Activated naive CD4-positive, alpha-beta T cell treated with anti-CD3 and anti-CD28 coated beads, Interleukin-2, amount 50 U/mL, for 72 hours (primary cell): ENCODE measurements at regions not wholly inside any gene's neighbourhood (a gene's known extent, or its start where the extent isn't known, plus 50 kb on each side); places are given as distances from the start of the nearest gene placed in this dataset.
A peak's percentile ranks its signal among the peaks of the same experiment; 100 is the strongest.

Experiments used
- ATAC-seq, 2 donors: fragments of 150-1000 bp; cut with Tn5 transposase; 2 replicates each; pipeline ENCODE4 v1.10.0; 2021; ENCODE audit warnings: mild to moderate bottlenecking in 2 of 2, moderate library complexity in 2 of 2
- DNase-seq, 2 donors: peaks; one replicate each; pipeline ENCODE4 v3.0.0; 2021 to 2022; ENCODE audit warnings: low spot score in 2 of 2
- H3K27ac Mint-ChIP-seq, 2 donors: one replicate each; pipeline ENCODE4 v1.8.0; 2022; ENCODE audit warnings: mild to moderate bottlenecking in 2 of 2, mixed read lengths in 2 of 2
- H3K36me3 Mint-ChIP-seq, 2 donors: one replicate each; pipeline ENCODE4 v1.8.0; 2022; ENCODE audit warnings: mixed read lengths in 2 of 2
- H3K9me3 Mint-ChIP-seq, 2 donors: one replicate each; pipeline ENCODE4 v1.8.0; 2022; ENCODE audit warnings: mixed read lengths in 2 of 2

DNA sequence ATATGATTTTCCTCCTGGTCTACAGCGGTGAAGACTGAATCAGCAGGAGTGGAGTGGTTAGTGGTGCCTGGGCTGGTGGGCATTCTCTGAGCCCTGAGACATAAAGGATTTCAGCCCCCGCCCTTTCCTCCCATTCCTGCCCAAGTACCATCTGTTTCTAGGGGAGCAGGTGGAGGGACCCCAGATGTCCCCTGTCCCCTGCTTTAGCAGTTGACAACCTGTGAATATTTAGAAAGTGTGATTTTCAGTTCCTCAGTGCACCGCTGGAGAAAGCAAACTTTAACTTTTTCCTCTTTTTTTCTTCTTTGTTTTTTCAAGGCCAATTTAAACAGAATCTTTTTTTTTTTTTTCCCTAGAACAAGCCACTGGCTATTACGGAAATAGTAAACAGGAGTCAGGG lies 163.8 kb upstream of the MYL2 start:
- no peak for DNase-seq

DNA sequence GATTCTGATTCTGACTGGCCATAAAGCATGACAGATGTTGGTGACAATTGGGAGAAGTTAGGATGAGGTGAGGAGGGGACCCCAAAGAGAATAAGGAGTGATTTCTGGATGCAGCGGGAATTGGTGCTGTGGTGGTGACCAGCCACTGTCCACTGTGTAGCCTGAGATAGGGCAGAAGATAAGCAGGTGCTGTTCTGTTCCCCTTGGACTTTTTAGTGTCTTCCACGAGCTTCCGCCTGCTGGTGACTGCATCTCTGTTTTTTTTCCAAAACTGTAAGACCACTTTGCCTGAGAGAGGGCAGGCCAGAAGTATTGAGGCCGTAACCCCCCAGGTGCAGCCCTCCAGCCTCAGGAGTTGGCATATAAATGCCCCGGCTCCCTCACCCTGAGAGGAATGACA lies 161.2 kb upstream of the MYL2 start:
- DNase-seq (no peak), ATAC-seq (no peak)
- Mint-ChIP-seq H3K36me3 (no peaks in the 10 kb centered on the region), H3K27ac (peak overlapping the region in 1 of 2 donors; percentile 5), H3K9me3 (no peaks in the 10 kb centered on the region)

More for the DNA sequence above, 163.8 kb upstream of the MYL2 start:
- Mint-ChIP-seq H3K9me3 (no peaks in the 10 kb centered on the region), H3K36me3 (no peaks in the 10 kb centered on the region), H3K27ac (no peak overlapping the region)
- ATAC-seq, result no peak

DNA sequence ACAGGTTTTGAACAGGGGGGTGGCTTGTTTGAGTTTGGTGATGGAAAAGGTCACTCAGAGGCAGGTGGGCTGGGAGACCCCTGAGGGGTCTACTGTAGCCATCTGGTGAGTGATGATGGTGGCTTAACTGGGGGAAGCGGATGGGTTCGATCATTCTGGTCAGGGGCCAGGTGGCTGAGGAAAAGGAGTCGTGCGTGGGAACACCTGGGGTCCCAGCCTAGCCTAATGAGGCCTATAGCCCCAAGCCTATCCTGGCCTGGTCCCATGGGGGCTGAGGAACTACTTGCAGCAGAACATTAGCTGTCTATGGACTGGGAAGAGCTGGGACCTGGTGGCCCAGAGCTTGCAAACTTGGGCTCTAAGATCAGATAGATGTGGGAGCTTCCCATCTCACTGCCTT lies 158.4 kb upstream of the MYL2 start:
- Mint-ChIP-seq H3K36me3 (no peaks in the 10 kb centered on the region), H3K9me3 (no peaks in the 10 kb centered on the region), H3K27ac (no peak overlapping the region)
- DNase-seq (no peak), ATAC-seq (no peak)

DNA sequence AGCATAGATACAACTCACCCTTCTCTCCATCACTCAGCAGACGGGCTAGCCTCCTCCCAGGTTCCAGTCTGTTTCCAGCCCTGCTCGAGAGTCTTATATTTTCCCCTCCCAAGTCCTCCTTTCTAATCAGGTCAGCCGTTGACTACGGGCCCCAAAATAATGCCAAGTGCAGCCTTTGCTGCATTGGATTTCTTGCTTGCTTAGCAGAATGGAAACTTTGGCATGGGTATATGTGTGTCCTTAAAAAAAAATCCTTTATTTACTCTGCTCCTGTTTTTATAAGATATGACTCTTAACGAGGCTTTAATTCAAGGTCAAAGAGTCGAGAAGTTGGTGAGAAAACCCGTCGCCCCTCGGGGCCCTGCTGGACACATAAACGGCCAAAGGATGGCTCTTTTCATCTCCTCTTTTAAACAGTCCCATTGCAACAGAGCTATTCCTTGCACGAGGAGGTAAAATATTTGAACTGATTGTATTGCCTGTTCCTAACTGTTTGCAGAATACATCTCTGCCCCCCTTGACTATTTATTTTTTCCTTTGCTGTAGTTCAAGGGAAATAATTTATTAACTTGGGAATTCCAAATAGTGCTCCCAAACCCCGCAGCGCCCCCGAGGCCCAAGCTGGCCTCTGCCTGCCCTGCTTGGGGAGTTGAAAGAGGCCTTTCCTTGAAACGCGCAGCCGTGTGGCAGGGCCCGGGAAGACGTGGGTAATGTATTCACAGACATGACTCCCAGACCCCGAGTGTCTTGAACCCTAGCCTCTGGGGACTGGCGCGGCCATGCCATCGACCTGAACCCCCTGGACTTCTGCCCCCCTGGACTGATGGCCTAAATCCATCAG lies 156.5 kb upstream of the MYL2 start:
- DNase-seq (no peak), ATAC-seq (no peak)
- Mint-ChIP-seq H3K27ac (peak overlapping the region in 1 of 2 donors; percentile 52), H3K36me3 (no peaks in the 10 kb centered on the region), H3K9me3 (no peaks in the 10 kb centered on the region)

DNA sequence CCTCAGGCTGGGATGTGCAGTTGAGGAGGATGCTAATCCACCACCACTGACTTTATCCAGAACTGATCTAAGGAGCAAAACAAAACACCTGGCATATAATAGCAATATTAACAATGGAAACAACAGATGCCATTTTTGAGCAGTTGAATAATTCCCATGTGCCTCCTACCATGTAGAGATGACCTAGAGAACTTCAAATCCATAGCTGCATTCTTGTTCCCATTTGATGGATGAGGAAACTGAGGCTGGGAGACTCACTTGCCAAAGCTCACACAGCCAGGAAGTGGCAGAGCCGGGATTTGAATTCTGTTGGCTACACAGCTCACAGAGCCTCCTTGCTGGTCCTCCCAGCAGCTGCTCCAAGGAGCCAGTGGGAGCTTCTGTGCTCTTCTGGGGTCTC lies 155.8 kb upstream of the MYL2 start:
- no peaks in the 10 kb centered on the region for H3K36me3 Mint-ChIP-seq
- no peaks in the 10 kb centered on the region for H3K9me3 Mint-ChIP-seq
- DNase-seq, result no peak
- no peak for ATAC-seq
- no peak overlapping the region for H3K27ac Mint-ChIP-seq

DNA sequence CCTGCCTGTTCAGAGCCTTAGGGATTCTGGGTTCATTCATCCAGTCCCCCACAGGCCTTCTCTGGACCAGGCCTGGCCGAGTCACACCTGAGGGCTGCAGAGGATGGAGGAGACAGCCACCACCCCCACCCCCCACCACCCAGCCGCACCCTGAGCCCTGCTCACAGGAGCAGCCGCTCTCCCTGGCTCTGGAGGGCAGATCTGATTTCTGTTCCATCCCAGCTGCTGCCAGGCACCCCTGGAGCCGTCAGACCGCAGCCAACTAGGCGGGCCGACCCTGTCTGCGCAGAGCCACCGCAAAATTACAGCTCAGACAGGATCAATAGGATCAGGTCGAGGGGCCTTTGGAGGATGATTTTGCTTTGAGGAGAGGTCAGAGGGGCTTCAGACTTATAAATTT lies 154.6 kb upstream of the MYL2 start:
- Mint-ChIP-seq H3K9me3 (no peaks in the 10 kb centered on the region), H3K27ac (no peak overlapping the region), H3K36me3 (no peaks in the 10 kb centered on the region)
- ATAC-seq (no peak), DNase-seq (no peak)

DNA sequence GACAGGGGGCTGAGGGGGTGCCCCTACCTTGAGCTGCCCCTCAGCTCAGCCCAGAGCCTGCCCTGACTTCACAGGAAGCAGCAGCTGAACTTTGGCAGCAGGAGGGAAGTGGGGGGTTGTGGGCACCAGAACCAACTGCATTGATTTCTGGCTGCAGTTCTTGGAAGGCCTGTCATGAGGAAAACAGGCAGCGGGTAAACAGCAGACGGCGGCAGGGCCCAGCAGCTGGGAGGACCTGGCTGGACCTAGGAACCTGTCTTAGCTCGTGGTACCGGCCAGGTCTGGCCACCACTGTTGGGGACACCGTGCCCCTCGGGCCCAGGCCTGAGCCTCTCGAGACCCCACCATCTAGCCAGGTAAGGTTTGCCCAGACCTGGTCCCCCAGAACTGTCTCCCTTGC lies 154.2 kb upstream of the MYL2 start:
- Mint-ChIP-seq H3K27ac (no peak overlapping the region), H3K9me3 (no peaks in the 10 kb centered on the region), H3K36me3 (no peaks in the 10 kb centered on the region)
- no peak for ATAC-seq
- DNase-seq, result no peak

DNA sequence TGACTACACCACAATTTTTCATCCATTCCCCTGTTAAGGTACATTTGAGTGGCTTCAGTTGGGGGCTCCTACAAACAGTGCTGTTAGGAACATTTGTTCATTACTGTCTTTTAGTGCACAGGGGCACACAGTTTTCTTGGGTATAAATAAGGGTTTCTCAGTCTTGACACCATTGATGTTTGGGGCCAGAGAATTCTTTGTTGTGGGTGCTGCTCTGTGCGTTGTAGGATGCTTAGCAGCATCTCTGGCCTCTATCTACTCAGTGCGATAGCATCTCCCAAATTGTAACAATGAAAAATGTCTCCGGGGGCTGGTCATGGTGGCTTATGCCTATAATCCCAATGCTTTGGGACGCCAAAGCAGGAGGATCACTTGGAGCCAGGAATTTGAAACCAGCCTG lies 153.0 kb upstream of the MYL2 start:
- Mint-ChIP-seq H3K27ac (no peak overlapping the region), H3K9me3 (no peaks in the 10 kb centered on the region), H3K36me3 (no peaks in the 10 kb centered on the region)
- no peak for ATAC-seq
- no peak for DNase-seq

DNA sequence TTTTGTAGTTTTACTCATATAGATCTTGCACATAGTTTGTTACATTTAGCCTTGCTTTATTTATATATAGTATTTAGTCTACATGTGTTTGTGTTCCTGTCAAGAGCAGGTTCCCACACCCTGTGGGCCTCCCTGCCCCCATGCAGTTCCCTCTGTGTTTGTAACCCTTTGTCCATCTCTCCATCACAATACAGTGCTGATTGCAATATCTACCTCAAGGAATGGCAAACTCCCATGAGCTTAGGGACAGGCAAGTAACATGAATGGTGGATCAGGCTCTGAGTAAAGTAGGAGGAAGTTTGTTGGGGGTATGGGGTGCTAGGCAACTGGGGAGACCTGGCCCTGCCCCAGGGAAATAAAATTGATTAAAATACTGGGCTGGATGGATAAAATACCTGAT lies 151.9 kb upstream of the MYL2 start:
- H3K9me3 Mint-ChIP-seq, result no peaks in the 10 kb centered on the region
- no peak for ATAC-seq
- peaks cover 0 to 4% of the 10 kb centered on the region in 2 donors for H3K36me3 Mint-ChIP-seq

DNA sequence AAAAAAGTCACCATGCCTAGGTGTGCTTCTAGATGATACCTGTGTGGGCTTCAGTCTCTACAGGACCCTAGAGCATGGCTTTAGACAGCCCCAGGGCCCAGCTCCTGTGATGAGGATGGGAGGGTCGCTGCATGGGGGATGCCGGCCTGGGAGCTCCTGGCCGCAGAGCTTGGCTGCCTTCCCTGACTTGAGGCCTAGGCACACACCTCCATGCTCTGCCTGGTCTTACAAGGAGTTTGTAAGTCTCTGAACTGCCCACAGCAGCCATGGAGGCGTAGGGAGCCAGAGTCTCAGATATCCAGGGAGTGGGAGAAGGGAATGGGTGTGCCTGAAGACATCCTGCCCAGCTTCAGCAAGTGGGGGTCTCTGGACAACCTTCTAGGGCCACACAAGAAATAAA lies 149.5 kb upstream of the MYL2 start:
- Mint-ChIP-seq H3K9me3 (no peaks in the 10 kb centered on the region), H3K36me3 (peaks cover 0 to 4% of the 10 kb centered on the region in 2 donors), H3K27ac (peak overlapping the region in 1 of 2 donors; percentile 5)
- ATAC-seq (no peak), DNase-seq (no peak)

More for the DNA sequence above, 151.9 kb upstream of the MYL2 start:
- DNase-seq, result no peak
- no peak overlapping the region for H3K27ac Mint-ChIP-seq

DNA sequence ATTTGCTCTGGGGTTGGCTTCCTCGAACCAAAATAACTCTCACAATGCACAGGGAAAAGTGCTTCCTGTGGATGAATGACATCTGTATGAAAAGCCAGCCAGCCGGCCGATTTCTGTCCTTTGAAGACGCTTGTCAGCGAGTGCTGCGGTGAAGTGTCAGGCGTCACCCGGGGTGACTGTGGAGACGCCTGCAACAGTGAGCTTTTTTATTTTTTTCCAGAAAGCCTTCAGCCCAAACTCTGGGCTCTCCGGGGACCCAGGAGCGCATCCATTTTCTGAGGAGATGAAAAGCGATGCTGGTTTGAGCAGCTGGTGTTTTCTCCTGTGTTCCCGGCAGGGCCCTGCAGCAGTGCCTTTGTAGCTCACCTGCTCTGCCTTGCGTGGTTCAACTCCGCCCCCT lies 147.9 kb upstream of the MYL2 start:
- Mint-ChIP-seq H3K27ac (peak overlapping the region in 1 of 2 donors; percentile 70), H3K9me3 (no peaks in the 10 kb centered on the region), H3K36me3 (peaks cover 0 to 4% of the 10 kb centered on the region in 2 donors)
- peak in 1 of 2 donors; percentile 22 for DNase-seq
- ATAC-seq, result peak; percentile 58 to 80

DNA sequence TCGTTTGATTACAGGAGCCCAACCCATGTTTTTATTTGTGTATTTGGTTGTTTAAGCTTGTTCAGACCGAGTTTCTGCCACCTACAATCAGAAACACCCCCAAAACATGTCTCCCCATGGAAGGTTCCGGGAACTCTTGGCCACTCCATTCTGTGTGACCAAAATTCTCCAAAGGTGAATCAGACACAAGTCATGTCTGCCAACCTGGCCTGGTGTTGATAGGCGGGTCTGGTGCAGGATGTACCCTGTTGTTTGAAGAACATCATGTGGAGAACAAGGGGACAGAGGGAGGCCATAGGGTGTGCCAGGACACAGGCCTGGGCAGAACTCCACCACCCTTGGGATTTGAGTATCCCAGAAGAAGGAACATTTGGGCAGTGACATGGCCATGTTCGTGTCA lies 147.1 kb upstream of the MYL2 start:
- peaks cover 0 to 4% of the 10 kb centered on the region in 2 donors for H3K36me3 Mint-ChIP-seq
- no peak overlapping the region for H3K27ac Mint-ChIP-seq
- no peaks in the 10 kb centered on the region for H3K9me3 Mint-ChIP-seq

DNA sequence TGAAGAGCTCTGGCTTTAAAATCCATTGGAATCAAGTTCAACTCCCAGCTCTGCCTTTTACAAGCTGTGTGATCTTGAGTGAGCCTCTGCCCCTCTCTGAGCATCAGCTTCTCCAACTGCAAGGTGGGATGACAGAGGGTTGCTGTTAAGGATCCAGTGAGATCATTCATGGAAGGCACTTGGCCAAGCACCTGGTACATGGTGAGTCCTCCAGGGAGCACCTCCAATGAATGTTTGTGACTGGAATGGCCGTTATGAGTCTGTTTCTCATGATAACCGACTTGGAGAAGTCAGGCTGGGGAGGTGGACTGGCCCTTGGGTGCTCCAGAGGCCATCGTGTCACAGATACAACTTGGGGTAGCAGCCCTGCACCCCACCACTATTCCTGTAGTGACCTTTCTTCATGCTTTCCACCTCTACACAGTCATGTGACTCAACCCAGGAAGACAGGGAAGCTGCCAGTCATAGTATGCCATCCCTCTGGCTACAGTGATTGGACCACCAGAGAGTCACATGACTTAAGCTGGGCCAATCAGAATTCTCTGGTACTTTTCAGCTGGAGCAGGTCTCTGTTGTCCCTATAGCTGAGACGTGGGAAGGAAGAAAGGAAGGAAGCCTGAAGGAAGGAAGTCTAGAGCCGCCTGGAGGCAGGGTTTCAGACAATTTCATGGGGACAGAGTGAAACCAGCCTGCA lies 146.5 kb upstream of the MYL2 start:
- no peaks in the 10 kb centered on the region for H3K9me3 Mint-ChIP-seq
- H3K36me3 Mint-ChIP-seq, result peaks cover 0 to 4% of the 10 kb centered on the region in 2 donors
- no peak overlapping the region for H3K27ac Mint-ChIP-seq
- DNase-seq (no peak), ATAC-seq (peak in 1 of 2 donors; percentile 47)

More for the DNA sequence above, 147.1 kb upstream of the MYL2 start:
- no peak for DNase-seq
- ATAC-seq, result no peak

DNA sequence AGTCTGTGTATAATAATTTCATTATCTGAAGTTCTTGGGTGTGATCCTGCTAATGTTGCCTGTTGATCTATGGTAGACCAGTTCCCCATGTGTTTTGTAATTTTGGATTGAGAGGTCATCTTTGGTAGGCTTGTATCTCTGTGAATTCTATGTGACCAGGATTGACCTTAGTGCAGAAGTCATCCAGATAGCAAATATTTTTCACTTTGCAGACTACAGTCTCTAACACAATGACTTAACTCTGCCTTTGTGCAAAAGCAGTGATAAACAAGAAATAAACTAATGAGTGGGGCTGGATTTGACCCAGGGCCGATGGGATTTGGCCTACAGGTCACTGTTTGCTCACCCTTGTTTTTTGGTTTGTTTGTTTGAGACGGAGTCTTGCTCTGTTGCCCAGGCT lies 144.6 kb upstream of the MYL2 start:
- no peak for ATAC-seq
- Mint-ChIP-seq H3K27ac (no peak overlapping the region), H3K9me3 (no peaks in the 10 kb centered on the region), H3K36me3 (peaks cover 0 to 4% of the 10 kb centered on the region in 2 donors)
- DNase-seq, result no peak

DNA sequence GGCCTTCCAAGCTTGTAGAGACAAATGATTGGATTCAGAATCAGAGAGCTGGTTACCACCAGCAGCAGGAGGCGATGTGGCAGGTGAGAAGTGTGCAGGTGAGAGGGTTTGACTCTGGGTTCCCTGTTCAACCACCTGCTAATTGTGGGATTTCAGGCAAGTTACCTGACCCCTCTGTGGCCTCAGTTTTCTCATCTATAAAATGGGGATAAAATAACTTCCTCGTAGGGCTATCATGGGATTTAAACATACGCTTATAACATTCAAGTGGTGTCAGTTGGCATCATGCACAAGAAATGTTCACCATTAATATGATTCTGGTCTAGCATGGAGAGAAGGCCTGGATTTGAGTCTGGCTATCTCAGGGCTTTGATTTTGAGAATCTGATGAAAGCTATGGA lies 143.8 kb upstream of the MYL2 start:
- DNase-seq, result no peak
- ATAC-seq, result no peak
- Mint-ChIP-seq H3K9me3 (no peaks in the 10 kb centered on the region), H3K36me3 (peaks cover 0 to 4% of the 10 kb centered on the region in 2 donors), H3K27ac (no peak overlapping the region)

DNA sequence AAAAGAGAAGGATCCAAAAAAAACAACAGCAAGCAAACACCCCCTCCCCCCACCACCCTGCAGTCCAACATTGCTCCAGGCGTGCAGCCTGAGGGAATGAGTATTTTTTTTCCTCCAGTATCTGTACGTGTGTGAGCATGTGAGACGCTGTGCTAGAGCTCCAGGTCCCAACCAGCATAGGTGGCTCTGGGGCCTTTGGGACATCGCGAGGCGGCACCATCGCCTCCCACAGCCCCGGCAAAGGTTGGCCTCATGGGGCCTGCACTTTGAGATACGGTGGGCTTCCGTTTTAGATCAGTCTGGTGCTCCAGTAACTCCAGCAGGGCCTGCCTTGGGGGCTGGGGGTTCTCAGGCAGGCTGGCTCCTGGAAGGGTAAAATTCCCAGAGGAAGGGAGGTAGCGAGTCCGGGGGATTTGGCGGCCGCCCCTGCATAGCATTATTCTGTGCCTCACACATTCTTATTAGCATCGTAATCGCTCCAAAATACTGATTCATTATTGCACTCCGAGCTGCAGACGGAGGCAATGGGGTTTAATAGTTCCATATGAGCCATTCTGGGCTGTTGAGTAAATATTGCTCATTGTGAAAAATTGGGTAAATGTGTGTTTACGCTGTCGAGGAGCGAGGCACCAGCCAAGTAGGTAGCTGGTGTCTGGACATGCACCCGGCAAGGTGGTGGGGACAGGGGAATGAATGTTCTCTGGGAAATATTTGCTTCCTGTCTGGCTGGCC lies 143.1 kb upstream of the MYL2 start:
- Mint-ChIP-seq H3K9me3 (no peaks in the 10 kb centered on the region), H3K36me3 (peaks cover 0 to 4% of the 10 kb centered on the region in 2 donors), H3K27ac (peak overlapping the region in 1 of 2 donors; percentile 81)
- DNase-seq (no peak), ATAC-seq (no peak)
